ENCODE measurements at regions not wholly inside any gene's neighbourhood (a gene's known extent, or its start where the extent isn't known, plus 50 kb on each side); places are given as distances from the start of the nearest gene placed in this dataset.
"Not testable (repeated sequence)": the region's sequence is repeated elsewhere in the genome, so short reads cannot be mapped to it uniquely, and the experiment has no call there.

GRCh38 chr20:55685425-55685824 lies 319.9 kb downstream of the CBLN4 start:
- DNase-seq (ENCODE audit: low spot score), result no peak

- no peak for DNase-seq (ENCODE audit: low spot score)
Measured at GRCh38 chr20:55684578-55684977, 320.7 kb downstream of the CBLN4 start.

GRCh38 chr20:55678970-55679667 lies 326.2 kb downstream of the CBLN4 start:
- DNase-seq (ENCODE audit: low spot score), result no peak

- DNase-seq (ENCODE audit: low spot score), result no peak
Measured at GRCh38 chr20:55678126-55678525, 327.2 kb downstream of the CBLN4 start.

GRCh38 chr20:55677011-55677410 lies 328.3 kb downstream of the CBLN4 start:
- no peak for DNase-seq (ENCODE audit: low spot score)

- no peak for DNase-seq (ENCODE audit: low spot score)
Measured at GRCh38 chr20:55676097-55676496, 329.2 kb downstream of the CBLN4 start.

- no peak for DNase-seq (ENCODE audit: low spot score)
Measured at GRCh38 chr20:55668631-55669030, 336.7 kb downstream of the CBLN4 start.

- no peak for DNase-seq (ENCODE audit: low spot score)
Measured at GRCh38 chr20:55667955-55668354, 337.4 kb downstream of the CBLN4 start.

GRCh38 chr20:55667024-55667423 lies 338.3 kb downstream of the CBLN4 start:
- no peak for DNase-seq (ENCODE audit: low spot score)

GRCh38 chr20:55656231-55656775 lies 349.0 kb downstream of the CBLN4 start:
- no peak for DNase-seq (ENCODE audit: low spot score)

GRCh38 chr20:55650657-55651360 lies 354.5 kb downstream of the CBLN4 start:
- DNase-seq (ENCODE audit: low spot score), result no peak

GRCh38 chr20:55649254-55649653 lies 356.1 kb downstream of the CBLN4 start:
- DNase-seq (ENCODE audit: low spot score), result peak; percentile 65

- DNase-seq (ENCODE audit: low spot score), result no peak
Measured at GRCh38 chr20:55646851-55647250, 358.5 kb downstream of the CBLN4 start.

GRCh38 chr20:55641497-55641896 lies 363.8 kb downstream of the CBLN4 start:
- DNase-seq (ENCODE audit: low spot score), result no peak

- DNase-seq (ENCODE audit: low spot score), result no peak
Measured at GRCh38 chr20:55635870-55636269, 369.4 kb downstream of the CBLN4 start.

GRCh38 chr20:55632592-55632991 lies 372.7 kb downstream of the CBLN4 start:
- DNase-seq (ENCODE audit: low spot score), result no peak

GRCh38 chr20:55629143-55629542 lies 376.2 kb downstream of the CBLN4 start:
- not testable (repeated sequence) for DNase-seq (ENCODE audit: low spot score)

- DNase-seq (ENCODE audit: low spot score), result no peak
Measured at GRCh38 chr20:55626716-55627115, 378.6 kb downstream of the CBLN4 start.

- no peak for DNase-seq (ENCODE audit: low spot score)
Measured at GRCh38 chr20:55616367-55616766, 389.0 kb downstream of the CBLN4 start.

GRCh38 chr20:55615818-55616217 lies 389.5 kb downstream of the CBLN4 start:
- no peak for DNase-seq (ENCODE audit: low spot score)

- no peak for DNase-seq (ENCODE audit: low spot score)
Measured at GRCh38 chr20:55614220-55614757, 391.0 kb downstream of the CBLN4 start.

- DNase-seq (ENCODE audit: low spot score), result no peak
Measured at GRCh38 chr20:55610756-55611155, 394.6 kb downstream of the CBLN4 start.

- no peak for DNase-seq (ENCODE audit: low spot score)
Measured at GRCh38 chr20:55605594-55605993, 399.7 kb downstream of the CBLN4 start.

Data from globus pallidus (tissue), 1 donor.